Stimulated activated CD8-positive, alpha-beta memory T cell treated with anti-CD3 and anti-CD28 coated beads, Interleukin-12 subunit alpha, Interleukin-12 subunit beta, amount 100 ng/mL, for 24 hours (primary cell): ENCODE measurements at regions not wholly inside any gene's neighbourhood (a gene's known extent, or its start where the extent isn't known, plus 50 kb on each side); places are given as distances from the start of the nearest gene placed in this dataset.

ENCODE experiments used
- DNase-seq: peaks from one replicate; pipeline ENCODE4 v3.0.0-alpha.2; 2020; ENCODE audit errors: extremely low read depth

- no peak for DNase-seq
Observed at GRCh38 chr16:86806181-86806837, 228.0 kb downstream of the FOXL1 start.

- no peak for DNase-seq
Observed at GRCh38 chr16:86806838-86807351, 228.5 kb downstream of the FOXL1 start.

- DNase-seq = no peak
Observed at GRCh38 chr16:86808863-86809444, 230.6 kb downstream of the FOXL1 start.

- DNase-seq = no peak
Observed at GRCh38 chr16:86809458-86809955, 231.2 kb downstream of the FOXL1 start.

- DNase-seq = no peak
Observed at GRCh38 chr16:86810062-86810461, 231.7 kb downstream of the FOXL1 start.

- DNase-seq = no peak
Observed at GRCh38 chr16:86812363-86812970, 234.1 kb downstream of the FOXL1 start.

- DNase-seq = no peak
Observed at GRCh38 chr16:86814256-86814655, 235.9 kb downstream of the FOXL1 start.

- no peak for DNase-seq
Observed at GRCh38 chr16:86816930-86817625, 238.7 kb downstream of the FOXL1 start.

- no peak for DNase-seq
Observed at GRCh38 chr16:86818671-86819532, 240.6 kb downstream of the FOXL1 start.

GRCh38 chr16:86819533-86819892 is 241.2 kb downstream of the FOXL1 start:
- DNase-seq = no peak

- DNase-seq = no peak
Observed at GRCh38 chr16:86821895-86822294, 243.5 kb downstream of the FOXL1 start.

- no peak for DNase-seq
Observed at GRCh38 chr16:86823125-86823524, 244.8 kb downstream of the FOXL1 start.

GRCh38 chr16:86823888-86824671 is 245.7 kb downstream of the FOXL1 start:
- DNase-seq = no peak

- DNase-seq = no peak
Observed at GRCh38 chr16:86824751-86825296, 246.5 kb downstream of the FOXL1 start.

GRCh38 chr16:86825631-86826030 is 247.3 kb downstream of the FOXL1 start:
- DNase-seq = no peak

GRCh38 chr16:86826941-86827340 is 248.6 kb downstream of the FOXL1 start:
- DNase-seq = no peak

- DNase-seq = no peak
Observed at GRCh38 chr16:86827521-86827920, 249.2 kb downstream of the FOXL1 start.

GRCh38 chr16:86828202-86828601 is 249.9 kb downstream of the FOXL1 start:
- no peak for DNase-seq

- no peak for DNase-seq
Observed at GRCh38 chr16:86828653-86829052, 250.3 kb downstream of the FOXL1 start.

- DNase-seq = no peak
Observed at GRCh38 chr16:86831366-86831765, 253.0 kb downstream of the FOXL1 start.
